Neural progenitor cell (in vitro differentiated cells): ENCODE measurements at regions not wholly inside any gene's neighbourhood (a gene's known extent, or its start where the extent isn't known, plus 50 kb on each side); places are given as distances from the start of the nearest gene placed in this dataset.

ENCODE experiments used
- DNase-seq: peaks from one replicate; pipeline ENCODE4 v3.0.0-alpha.2; 2016; ENCODE audit warnings: low spot score
- H2AFZ ChIP-seq: fragments of 200-600 bp; sonication (generic); replicated peaks from 2 replicates; pipeline ENCODE4 v1.6.1; 2016; ENCODE audit warnings: antibody characterized with exemption
- H3F3A ChIP-seq: fragments of 200-600 bp; sonication (generic); 2 replicates; pipeline ENCODE4 v1.6.1; 2016; ENCODE audit warnings: antibody characterized with exemption, low read depth
- H3K27ac ChIP-seq: fragments of 200-600 bp; sonication (generic); 2 replicates; pipeline ENCODE4 v1.5.1; 2016; ENCODE audit warnings: mild to moderate bottlenecking
- H3K27me3 ChIP-seq: fragments of 200-600 bp; sonication (generic); 2 replicates; pipeline ENCODE4 v1.6.1; 2016; ENCODE audit warnings: mild to moderate bottlenecking, moderate library complexity
- H3K36me3 ChIP-seq: fragments of 200-600 bp; sonication (generic); 2 replicates; pipeline ENCODE4 v1.5.1; 2016
- H3K4me1 ChIP-seq: fragments of 200-600 bp; sonication (generic); 2 replicates; pipeline ENCODE4 v1.6.1; 2016; ENCODE audit warnings: mixed run types
- H3K4me2 ChIP-seq: fragments of 200-600 bp; sonication (generic); 2 replicates; pipeline ENCODE4 v1.6.1; 2016
- H3K4me3 ChIP-seq: fragments of 200-600 bp; sonication (generic); 2 replicates; pipeline ENCODE4 v1.5.1; 2016
- H3K79me2 ChIP-seq: fragments of 200-600 bp; sonication (generic); 2 replicates; pipeline ENCODE4 v1.6.1; 2016; ENCODE audit warnings: low read depth
- H3K9ac ChIP-seq: fragments of 200-600 bp; sonication (generic); 2 replicates; pipeline ENCODE4 v1.6.1; 2016
- H3K9me3 ChIP-seq: fragments of 200-600 bp; sonication (generic); 2 replicates; pipeline ENCODE4 v1.5.1; 2016; ENCODE audit warnings: low read depth
- H4K20me1 ChIP-seq: fragments of 200-600 bp; sonication (generic); 2 replicates; pipeline ENCODE4 v1.6.1; 2016; ENCODE audit warnings: low read depth
- H3K27ac Mint-ChIP-seq: 3 replicates; pipeline ENCODE4 v1.8.0; 2021; ENCODE audit warnings: mixed read lengths
- H3K27me3 Mint-ChIP-seq: 2 replicates; pipeline ENCODE4 v1.8.0; 2022; ENCODE audit warnings: low read depth, mild to moderate bottlenecking, inconsistent platforms, moderate library complexity, mixed read lengths; ENCODE audit not compliant: insufficient read depth
- H3K36me3 Mint-ChIP-seq: 3 replicates; pipeline ENCODE4 v1.8.0; 2021; ENCODE audit warnings: mixed read lengths
- H3K4me1 Mint-ChIP-seq: 3 replicates; pipeline ENCODE4 v1.8.0; 2021; ENCODE audit warnings: mixed read lengths
- H3K4me3 Mint-ChIP-seq: 3 replicates; pipeline ENCODE4 v1.8.0; 2021; ENCODE audit warnings: mild to moderate bottlenecking, moderate library complexity, mixed read lengths
- H3K9me3 Mint-ChIP-seq: 3 replicates; pipeline ENCODE4 v1.8.0; 2020; ENCODE audit warnings: mixed read lengths
- EZH2 ChIP-seq: fragments of 200-600 bp; sonication (generic); IDR thresholded peaks from 2 replicates; pipeline ENCODE4 v1.6.1; 2017; ENCODE audit warnings: antibody characterized with exemption, mild to moderate bottlenecking, moderate library complexity
- EZH2phosphoT487 ChIP-seq: fragments of 200-600 bp; sonication (generic); IDR thresholded peaks from 2 replicates; pipeline ENCODE4 v1.6.1; 2017; ENCODE audit warnings: antibody characterized with exemption
- TF ChIP-seq, protein P1 (sequence below): fragments of 200-600 bp; sonication (generic); IDR thresholded peaks from 2 replicates; pipeline ENCODE4 v1.5.1; 2017; ENCODE audit warnings: antibody characterized with exemption, mild to moderate bottlenecking

DNA sequence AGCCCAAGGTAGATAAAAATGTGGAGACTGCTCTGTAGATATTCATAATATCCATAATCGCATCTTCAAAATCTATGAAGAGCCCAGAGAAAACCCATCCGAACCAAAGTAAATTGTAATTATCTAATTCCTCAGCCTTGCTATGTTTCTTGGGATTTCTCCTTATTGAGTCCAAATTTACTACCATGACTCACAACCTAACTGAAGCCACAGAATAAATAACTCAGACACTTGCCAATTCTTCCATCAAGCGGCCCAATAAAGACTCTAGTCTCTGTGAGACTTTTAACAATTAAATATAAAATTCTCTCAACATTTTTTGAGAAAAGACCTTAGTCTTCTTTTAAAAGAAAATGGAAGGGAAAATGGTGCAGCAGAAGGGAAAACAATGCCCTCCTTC, 409.8 kb downstream of the DAD1 start:
- TF ChIP-seq EZH2: no peak
- TF ChIP-seq, protein P1, sequence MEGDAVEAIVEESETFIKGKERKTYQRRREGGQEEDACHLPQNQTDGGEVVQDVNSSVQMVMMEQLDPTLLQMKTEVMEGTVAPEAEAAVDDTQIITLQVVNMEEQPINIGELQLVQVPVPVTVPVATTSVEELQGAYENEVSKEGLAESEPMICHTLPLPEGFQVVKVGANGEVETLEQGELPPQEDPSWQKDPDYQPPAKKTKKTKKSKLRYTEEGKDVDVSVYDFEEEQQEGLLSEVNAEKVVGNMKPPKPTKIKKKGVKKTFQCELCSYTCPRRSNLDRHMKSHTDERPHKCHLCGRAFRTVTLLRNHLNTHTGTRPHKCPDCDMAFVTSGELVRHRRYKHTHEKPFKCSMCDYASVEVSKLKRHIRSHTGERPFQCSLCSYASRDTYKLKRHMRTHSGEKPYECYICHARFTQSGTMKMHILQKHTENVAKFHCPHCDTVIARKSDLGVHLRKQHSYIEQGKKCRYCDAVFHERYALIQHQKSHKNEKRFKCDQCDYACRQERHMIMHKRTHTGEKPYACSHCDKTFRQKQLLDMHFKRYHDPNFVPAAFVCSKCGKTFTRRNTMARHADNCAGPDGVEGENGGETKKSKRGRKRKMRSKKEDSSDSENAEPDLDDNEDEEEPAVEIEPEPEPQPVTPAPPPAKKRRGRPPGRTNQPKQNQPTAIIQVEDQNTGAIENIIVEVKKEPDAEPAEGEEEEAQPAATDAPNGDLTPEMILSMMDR: no peak
- TF ChIP-seq EZH2phosphoT487: no peak
- no peak overlapping the region for H3K27ac Mint-ChIP-seq
- no peak overlapping the region for H3K4me3 Mint-ChIP-seq
- no peaks in the 10 kb centered on the region for H3K36me3 Mint-ChIP-seq
- H3K27me3 ChIP-seq: no peaks in the 10 kb centered on the region
- no peaks in the 10 kb centered on the region for H3K9me3 ChIP-seq
- no peak overlapping the region for H3K9ac ChIP-seq
- no peak overlapping the region for H2AFZ ChIP-seq
- H3K36me3 ChIP-seq: no peaks in the 10 kb centered on the region
- no peaks in the 10 kb centered on the region for H4K20me1 ChIP-seq
- H3K4me3 ChIP-seq: no peak overlapping the region
- peaks cover 3% of the 10 kb centered on the region for H3K9me3 Mint-ChIP-seq
- peaks cover 2% of the 10 kb centered on the region for H3K4me1 Mint-ChIP-seq
- H3K4me2 ChIP-seq: no peak overlapping the region
- H3F3A ChIP-seq: peaks cover 2% of the 10 kb centered on the region
- H3K4me1 ChIP-seq: peaks cover 4% of the 10 kb centered on the region
- no peak overlapping the region for H3K27ac ChIP-seq
- no peaks in the 10 kb centered on the region for H3K27me3 Mint-ChIP-seq
- H3K79me2 ChIP-seq: no peaks in the 10 kb centered on the region
- DNase-seq: no peak

DNA sequence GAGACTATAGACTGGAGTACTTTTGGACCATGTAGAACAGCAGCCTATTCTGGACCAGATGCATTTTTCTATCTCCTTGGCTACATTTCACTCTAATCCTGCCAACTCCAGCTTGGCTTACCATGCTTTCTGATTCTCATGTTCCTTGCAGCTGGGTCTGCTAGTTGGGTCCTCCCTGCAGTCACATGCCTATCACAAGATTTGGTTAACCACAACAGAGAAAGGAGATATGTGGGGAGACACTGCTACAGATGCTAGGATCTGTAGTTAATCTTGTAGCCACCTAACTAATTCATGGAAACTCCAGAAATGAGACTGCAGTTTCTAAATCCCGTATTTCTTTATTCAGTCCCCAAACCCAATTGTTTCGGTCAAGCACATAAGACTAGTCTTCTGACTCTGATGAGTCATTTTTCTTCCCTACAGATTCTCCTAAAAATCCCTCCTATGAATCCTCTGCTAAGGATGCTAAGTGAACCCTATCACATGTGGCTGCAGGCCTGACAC, 410.6 kb downstream of the DAD1 start:
- no peak overlapping the region for H2AFZ ChIP-seq
- H3K27me3 Mint-ChIP-seq: no peaks in the 10 kb centered on the region
- no peaks in the 10 kb centered on the region for H4K20me1 ChIP-seq
- H3K27me3 ChIP-seq: no peaks in the 10 kb centered on the region
- no peak for DNase-seq
- H3K36me3 Mint-ChIP-seq: no peaks in the 10 kb centered on the region
- H3K27ac Mint-ChIP-seq: no peak overlapping the region
- no peak overlapping the region for H3K4me3 ChIP-seq
- H3K9me3 ChIP-seq: no peaks in the 10 kb centered on the region
- no peak overlapping the region for H3K9ac ChIP-seq
- TF ChIP-seq EZH2 (no peak), EZH2phosphoT487 (no peak)
- TF ChIP-seq, protein P1: no peak
- H3K4me3 Mint-ChIP-seq: no peak overlapping the region
- H3K4me2 ChIP-seq: no peak overlapping the region
- peaks cover 2% of the 10 kb centered on the region for H3F3A ChIP-seq
- H3K9me3 Mint-ChIP-seq: peaks cover 3% of the 10 kb centered on the region
- H3K4me1 Mint-ChIP-seq: peaks cover 2% of the 10 kb centered on the region
- no peaks in the 10 kb centered on the region for H3K79me2 ChIP-seq
- no peak overlapping the region for H3K27ac ChIP-seq
- H3K36me3 ChIP-seq: no peaks in the 10 kb centered on the region
- H3K4me1 ChIP-seq: peaks cover 4% of the 10 kb centered on the region

DNA sequence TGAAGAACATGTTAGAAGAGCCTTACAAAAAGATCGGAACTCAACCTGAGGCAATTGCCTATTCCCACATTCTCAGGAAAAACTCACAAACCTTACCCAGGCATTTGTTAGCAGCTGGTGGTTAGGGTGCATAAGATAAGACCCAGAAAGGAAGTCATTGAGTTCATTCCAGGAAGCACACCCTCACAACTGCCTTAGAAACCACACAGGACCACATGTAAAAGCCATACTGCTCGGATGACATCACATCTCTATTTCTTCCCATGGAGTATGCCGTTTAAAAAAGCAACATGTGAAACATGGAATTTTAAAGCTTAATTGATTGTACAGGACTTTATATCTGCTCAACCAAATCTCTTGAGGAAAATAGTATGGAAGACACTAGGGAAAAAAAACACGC, 411.2 kb downstream of the DAD1 start:
- no peak overlapping the region for H3K9ac ChIP-seq
- H3K4me1 Mint-ChIP-seq: peaks cover 2% of the 10 kb centered on the region
- peaks cover 3% of the 10 kb centered on the region for H3K9me3 Mint-ChIP-seq
- no peaks in the 10 kb centered on the region for H3K27me3 ChIP-seq
- DNase-seq: no peak
- no peaks in the 10 kb centered on the region for H4K20me1 ChIP-seq
- H3K27me3 Mint-ChIP-seq: no peaks in the 10 kb centered on the region
- H2AFZ ChIP-seq: no peak overlapping the region
- H3K36me3 ChIP-seq: no peaks in the 10 kb centered on the region
- no peak overlapping the region for H3K4me3 ChIP-seq
- H3K27ac Mint-ChIP-seq: no peak overlapping the region
- no peaks in the 10 kb centered on the region for H3K79me2 ChIP-seq
- H3K9me3 ChIP-seq: no peaks in the 10 kb centered on the region
- no peak overlapping the region for H3K4me2 ChIP-seq
- no peak overlapping the region for H3K27ac ChIP-seq
- peaks cover 2% of the 10 kb centered on the region for H3F3A ChIP-seq
- H3K4me1 ChIP-seq: peaks cover 4% of the 10 kb centered on the region
- TF ChIP-seq EZH2 (no peak), EZH2phosphoT487 (no peak)
- TF ChIP-seq, protein P1: no peak
- no peaks in the 10 kb centered on the region for H3K36me3 Mint-ChIP-seq
- no peak overlapping the region for H3K4me3 Mint-ChIP-seq
